NCI-H1092 (cell line): ENCODE measurements at regions not wholly inside any gene's neighbourhood (a gene's known extent, or its start where the extent isn't known, plus 50 kb on each side); places are given as distances from the start of the nearest gene placed in this dataset.
A peak's percentile ranks its signal among the peaks of the same experiment; 100 is the strongest.
"Not testable (repeated sequence)": the region's sequence is repeated elsewhere in the genome, so short reads cannot be mapped to it uniquely, and the experiment has no call there.

Source experiments
- DNase-seq: peaks from one replicate; lab custom pipeline; 2025; lab: John Stamatoyannopoulos, UW

GRCh38 chr12:5310151-5310550 is 121.8 kb upstream of the NTF3 start:
- DNase-seq, result no peak

GRCh38 chr12:5317556-5317955 is 114.4 kb upstream of the NTF3 start:
- DNase-seq, result no peak

- no peak for DNase-seq
Measured at GRCh38 chr12:5318874-5319273, 113.0 kb upstream of the NTF3 start.

GRCh38 chr12:5328669-5329517 is 103.0 kb upstream of the NTF3 start:
- no peak for DNase-seq

GRCh38 chr12:5332551-5332950 is 99.4 kb upstream of the NTF3 start:
- DNase-seq, result no peak

- DNase-seq, result no peak
Measured at GRCh38 chr12:5333096-5333495, 98.8 kb upstream of the NTF3 start.

- DNase-seq, result no peak
Measured at GRCh38 chr12:5335069-5335468, 96.8 kb upstream of the NTF3 start.

GRCh38 chr12:5341086-5341485 is 90.8 kb upstream of the NTF3 start:
- DNase-seq, result not testable (repeated sequence)

- no peak for DNase-seq
Measured at GRCh38 chr12:5343711-5344110, 88.2 kb upstream of the NTF3 start.

- DNase-seq, result no peak
Measured at GRCh38 chr12:5344131-5344530, 87.8 kb upstream of the NTF3 start.

- no peak for DNase-seq
Measured at GRCh38 chr12:5345534-5345933, 86.4 kb upstream of the NTF3 start.

- no peak for DNase-seq
Measured at GRCh38 chr12:5348057-5348456, 83.9 kb upstream of the NTF3 start.

- no peak for DNase-seq
Measured at GRCh38 chr12:5348491-5348890, 83.4 kb upstream of the NTF3 start.

GRCh38 chr12:5364036-5364770 is 67.7 kb upstream of the NTF3 start:
- DNase-seq, result no peak

GRCh38 chr12:5369298-5369697 is 62.6 kb upstream of the NTF3 start:
- DNase-seq, result no peak

GRCh38 chr12:5371631-5372030 is 60.3 kb upstream of the NTF3 start:
- no peak for DNase-seq

GRCh38 chr12:5374713-5375112 is 57.2 kb upstream of the NTF3 start:
- DNase-seq, result no peak

- DNase-seq, result no peak
Measured at GRCh38 chr12:5375547-5376295, 56.2 kb upstream of the NTF3 start.

GRCh38 chr12:5376591-5377207 is 55.2 kb upstream of the NTF3 start:
- peak; percentile 90 for DNase-seq

- DNase-seq, result peak; percentile 50
Measured at GRCh38 chr12:5377997-5378592, 53.8 kb upstream of the NTF3 start.

GRCh38 chr12:5379749-5380496 is 52.0 kb upstream of the NTF3 start:
- DNase-seq, result no peak
